Loucy (cell line): ENCODE measurements at regions not wholly inside any gene's neighbourhood (a gene's known extent, or its start where the extent isn't known, plus 50 kb on each side); places are given as distances from the start of the nearest gene placed in this dataset.

Experiments used
- CTCF ChIP-seq: fragments of 200-600 bp; sonication (generic); conservative IDR thresholded peaks from 2 replicates; pipeline ENCODE4 v1.5.1; 2014; ENCODE audit warnings: mild to moderate bottlenecking, antibody characterized with exemption, low read length
- EZH2phosphoT487 ChIP-seq: fragments of 200-600 bp; IDR thresholded peaks from 2 replicates; pipeline ENCODE4 v1.6.1; 2018; ENCODE audit warnings: antibody characterized with exemption, mild to moderate bottlenecking, moderate library complexity, borderline replicate concordance

- no peak for TF ChIP-seq CTCF
- no peak for TF ChIP-seq EZH2phosphoT487
These were observed 249.5 kb downstream of the UACA start for GRCh38 chr15:70513819-70514218.
